NCI-H2196 (cell line): ENCODE measurements at regions not wholly inside any gene's neighbourhood (a gene's known extent, or its start where the extent isn't known, plus 50 kb on each side); places are given as distances from the start of the nearest gene placed in this dataset.

Experiments used
- DNase-seq: peaks from one replicate; lab custom pipeline; 2025; ENCODE audit not compliant: unreplicated experiment; lab: John Stamatoyannopoulos, UW

DNA sequence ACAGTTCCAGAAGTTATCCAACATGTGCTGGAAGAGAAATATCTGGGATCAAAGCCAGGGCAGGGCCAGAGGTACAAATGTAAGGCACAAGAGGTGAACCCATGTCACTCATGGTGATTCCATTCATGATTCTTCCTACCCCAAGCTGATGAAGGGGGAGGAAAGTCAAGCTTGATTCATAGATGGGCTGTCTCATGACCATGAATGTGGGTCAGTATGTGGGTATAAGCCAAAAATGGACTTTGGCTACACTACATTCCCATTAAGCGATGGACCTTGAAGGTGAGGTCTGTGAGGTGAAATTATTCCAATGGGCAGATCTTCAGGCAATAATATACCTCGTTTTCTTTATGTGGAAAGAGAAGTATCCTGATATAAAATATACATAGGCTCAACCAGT, 217.1 kb downstream of the BTG1 start:
- DNase-seq: no peak

DNA sequence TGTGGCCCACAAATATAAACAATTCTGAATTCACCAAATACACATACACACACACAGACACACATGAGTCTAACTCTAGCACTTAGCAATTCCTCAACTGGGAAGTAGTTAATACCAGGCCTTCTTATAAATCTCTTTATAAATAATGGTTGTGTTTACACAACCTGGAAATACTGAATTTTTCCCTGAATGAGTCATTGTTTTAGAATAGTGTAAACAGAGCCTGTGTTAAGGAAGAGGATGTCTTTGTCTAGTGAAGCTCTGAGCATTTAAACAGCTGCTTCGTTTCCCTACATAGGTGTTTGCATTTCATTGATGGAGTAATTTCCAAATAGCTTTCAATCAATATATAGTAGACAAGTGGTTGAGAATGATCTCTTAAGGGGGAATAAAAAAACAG, 218.8 kb downstream of the BTG1 start:
- peak; percentile 46 for DNase-seq

- no peak for DNase-seq
Measured at GRCh38 chr12:91924827-91925226, 220.8 kb downstream of the BTG1 start.

- DNase-seq: no peak
Measured at GRCh38 chr12:91923864-91924263, 221.8 kb downstream of the BTG1 start.

DNA sequence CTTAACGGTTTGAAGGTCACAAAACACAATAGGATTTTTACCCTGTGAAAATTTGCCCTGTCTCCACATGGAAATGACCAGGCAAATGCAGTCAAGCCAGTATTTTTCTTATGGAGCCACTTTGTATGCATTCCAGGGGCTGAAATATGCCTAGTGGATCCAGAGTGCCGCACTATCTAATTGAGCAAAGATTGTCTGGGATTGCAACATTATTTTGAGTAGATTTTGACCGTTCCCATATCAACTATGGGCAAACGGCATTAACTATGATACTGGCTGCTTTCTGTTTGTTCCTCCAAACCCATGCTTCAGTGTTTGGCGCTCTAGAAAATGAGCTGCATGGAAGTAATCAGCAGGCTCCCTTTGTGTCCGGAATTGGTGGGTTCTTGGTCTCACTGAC, 223.0 kb downstream of the BTG1 start:
- no peak for DNase-seq

DNA sequence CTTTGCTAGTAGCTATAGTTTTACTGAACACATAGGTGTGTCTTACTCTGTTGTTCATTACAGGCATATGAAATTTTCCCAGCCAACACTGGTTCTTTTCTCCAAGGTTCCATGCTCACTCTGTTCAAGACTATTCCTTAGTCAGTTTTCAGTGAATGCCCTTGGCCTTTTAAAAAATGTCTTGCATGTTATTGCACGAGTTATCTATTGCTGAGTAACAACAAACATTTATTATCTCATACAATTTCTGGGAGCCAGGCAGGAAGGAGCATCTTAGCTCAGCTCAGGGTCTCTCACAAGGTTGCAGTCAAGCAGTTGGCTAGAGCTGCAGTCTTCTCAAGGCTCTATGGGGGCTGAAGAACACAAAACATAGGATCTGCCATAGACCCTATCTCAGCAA, 223.5 kb downstream of the BTG1 start:
- DNase-seq: no peak

DNA sequence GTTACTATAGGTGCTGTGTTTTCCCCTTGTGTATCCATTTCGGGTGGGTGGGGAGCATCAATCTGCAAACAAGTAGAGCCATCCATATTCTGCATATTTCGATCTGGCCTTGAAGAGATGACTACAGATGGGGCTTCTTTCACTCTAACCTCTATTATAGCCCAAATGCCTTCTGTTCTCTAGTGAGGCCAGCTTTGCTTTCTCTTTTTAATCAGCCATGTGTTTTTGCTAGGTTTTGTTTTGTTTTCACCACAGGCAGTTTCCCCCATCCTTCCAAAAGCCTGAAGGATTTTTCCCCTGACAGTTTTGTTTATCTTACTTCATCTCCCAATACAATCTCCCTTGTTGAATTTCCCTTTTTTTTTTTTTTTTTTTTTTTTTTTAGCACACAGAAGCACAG, 224.1 kb downstream of the BTG1 start:
- no peak for DNase-seq

GRCh38 chr12:91920741-91921140, 224.9 kb downstream of the BTG1 start:
- no peak for DNase-seq

GRCh38 chr12:91920276-91920675, 225.4 kb downstream of the BTG1 start:
- DNase-seq: no peak

GRCh38 chr12:91918431-91918830, 227.2 kb downstream of the BTG1 start:
- no peak for DNase-seq

DNA sequence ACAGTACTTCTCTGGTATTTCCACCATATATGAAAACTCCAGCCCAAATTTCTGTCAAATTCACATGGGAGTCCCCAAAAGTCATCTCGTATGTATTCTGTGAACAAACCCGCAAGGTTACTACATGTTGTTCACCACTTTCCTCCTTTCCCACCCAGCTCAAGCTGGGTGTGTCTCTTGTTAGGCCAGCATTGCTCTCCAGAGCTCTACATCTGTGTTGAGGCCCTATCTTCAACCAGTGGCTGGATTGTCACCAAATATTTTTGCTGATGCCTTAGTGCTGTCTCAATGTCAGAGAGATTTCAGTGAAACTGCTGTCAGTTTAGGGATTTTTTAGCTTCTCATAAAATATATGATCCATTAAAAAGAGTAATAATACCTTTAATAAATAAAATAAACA, 230.9 kb downstream of the BTG1 start:
- DNase-seq: no peak

GRCh38 chr12:91913651-91914050, 232.0 kb downstream of the BTG1 start:
- no peak for DNase-seq

- DNase-seq: no peak
Measured at GRCh38 chr12:91913124-91913523, 232.5 kb downstream of the BTG1 start.

DNA sequence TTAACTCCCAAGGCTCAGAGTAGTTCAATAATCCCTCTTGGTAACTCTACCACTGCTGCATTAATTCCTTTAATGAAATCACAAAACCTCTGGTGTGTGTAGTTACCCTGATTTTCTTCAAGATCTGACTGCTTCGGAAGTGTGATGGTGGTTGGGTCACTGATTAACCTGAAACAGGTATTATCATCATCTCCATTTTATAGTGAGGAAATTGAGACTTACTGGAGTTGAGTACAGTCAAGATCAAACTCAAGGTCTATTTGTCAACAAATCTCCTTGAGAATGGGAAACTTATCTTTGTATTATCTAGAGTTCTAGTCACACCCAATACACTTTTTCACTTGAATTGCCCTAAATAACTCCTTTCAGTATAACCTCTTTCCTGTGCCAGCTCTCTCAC, 233.5 kb downstream of the BTG1 start:
- no peak for DNase-seq

GRCh38 chr12:91910871-91911388, 234.7 kb downstream of the BTG1 start:
- DNase-seq: no peak

- DNase-seq: no peak
Measured at GRCh38 chr12:91902860-91903683, 242.6 kb downstream of the BTG1 start.

GRCh38 chr12:91901381-91902074, 244.1 kb downstream of the BTG1 start:
- DNase-seq: no peak

GRCh38 chr12:91900971-91901370, 244.7 kb downstream of the BTG1 start:
- DNase-seq: no peak

GRCh38 chr12:91899056-91899455, 246.6 kb downstream of the BTG1 start:
- no peak for DNase-seq

GRCh38 chr12:91897025-91897515, 248.6 kb downstream of the BTG1 start:
- no peak for DNase-seq

DNA sequence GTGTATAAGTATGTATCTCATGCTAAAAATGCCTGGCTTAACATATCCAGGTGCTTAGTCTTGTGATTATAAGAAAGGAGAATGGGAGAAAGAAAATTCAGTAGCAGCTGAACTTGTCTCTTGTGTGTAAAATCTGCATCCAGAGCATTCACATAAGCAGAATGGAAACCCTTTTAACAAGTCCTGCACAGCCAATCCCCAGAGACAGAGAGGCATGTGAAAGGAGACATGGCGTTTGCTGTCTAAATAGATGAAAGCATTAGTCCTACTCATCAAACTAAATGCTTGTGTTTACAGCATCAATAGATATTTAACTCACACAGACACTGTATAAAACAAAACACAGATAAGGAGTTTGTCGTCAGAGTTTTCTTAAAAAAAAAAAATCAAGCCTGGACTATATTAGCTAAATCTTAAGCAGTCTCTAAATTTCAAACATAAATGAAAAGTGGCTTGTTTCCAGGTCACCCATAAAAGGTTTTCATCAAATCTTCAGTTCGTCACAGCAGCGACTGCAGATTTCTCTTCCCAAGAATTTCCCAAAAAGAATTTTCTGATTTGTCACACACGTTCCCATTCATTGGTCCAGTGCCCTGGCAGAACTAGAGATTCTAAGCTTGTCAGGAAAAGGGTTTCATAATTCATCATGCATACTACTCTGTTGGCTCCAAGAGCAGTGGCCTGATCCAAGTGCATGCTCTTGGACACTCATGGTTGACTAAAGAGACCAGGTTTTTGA, 249.2 kb downstream of the BTG1 start:
- no peak for DNase-seq
